OCI-LY3 (cell line): ENCODE measurements at regions not wholly inside any gene's neighbourhood (a gene's known extent, or its start where the extent isn't known, plus 50 kb on each side); places are given as distances from the start of the nearest gene placed in this dataset.
"Not testable (repeated sequence)": the region's sequence is repeated elsewhere in the genome, so short reads cannot be mapped to it uniquely, and the experiment has no call there.

Experiments
- H2AFZ ChIP-seq: fragments of 200-600, 300-600 bp; shearing (Covaris generic); 2 replicates; pipeline ENCODE4 v1.6.0; 2014; ENCODE audit warnings: antibody characterized with exemption, low read depth, low read length
- H3K27ac ChIP-seq: fragments of 200-600, 300-600 bp; sonication (generic); 2 replicates; pipeline ENCODE4 v1.5.1; 2014; ENCODE audit warnings: mild to moderate bottlenecking, low read length, moderate library complexity, mixed read lengths
- H3K27me3 ChIP-seq: fragments of 200-600, 300-600 bp; sonication (generic); 2 replicates; pipeline ENCODE4 v1.6.1; 2014; ENCODE audit warnings: low read depth, low read length, mixed read lengths
- H3K36me3 ChIP-seq: fragments of 200-600, 300-600 bp; sonication (generic); replicated peaks from 2 replicates; pipeline ENCODE3; 2014; ENCODE audit warnings: low read depth, low read length, mixed read lengths
- H3K4me1 ChIP-seq: fragments of 300-600, 200-600 bp; sonication (generic); 2 replicates; pipeline ENCODE4 v1.6.1; 2014; ENCODE audit warnings: low read length, mixed read lengths
- H3K4me2 ChIP-seq: fragments of 200-600, 300-600 bp; sonication (generic); 2 replicates; pipeline ENCODE4 v1.6.1; 2014; ENCODE audit warnings: low read length, mixed read lengths
- H3K4me3 ChIP-seq: fragments of 300-600, 200-600 bp; sonication (generic); 2 replicates; pipeline ENCODE4 v1.5.1; 2014; ENCODE audit warnings: antibody characterized with exemption, mild to moderate bottlenecking, low read length, moderate library complexity
- H3K79me2 ChIP-seq: fragments of 300-600, 200-600 bp; shearing (Covaris generic); 2 replicates; pipeline ENCODE4 v1.6.1; 2014; ENCODE audit warnings: mild to moderate bottlenecking, low read length, mixed read lengths
- H3K9ac ChIP-seq: fragments of 300-600, 200-600 bp; shearing (Covaris generic); 2 replicates; pipeline ENCODE4 v1.6.0; 2014; ENCODE audit warnings: mild to moderate bottlenecking, low read length, moderate library complexity
- H3K9me3 ChIP-seq: fragments of 200-600, 300-600 bp; shearing (Covaris generic); 2 replicates; pipeline ENCODE4 v1.6.1; 2014; ENCODE audit warnings: low read length, mixed read lengths; ENCODE audit not compliant: insufficient read depth
- H4K20me1 ChIP-seq: fragments of 200-600, 300-600 bp; sonication (generic); 2 replicates; pipeline ENCODE4 v1.6.1; 2016; ENCODE audit warnings: low read length, mixed read lengths; ENCODE audit not compliant: insufficient read depth
- EZH2phosphoT487 ChIP-seq: fragments of 200-600 bp; shearing (Covaris generic); IDR thresholded peaks from 2 replicates; pipeline ENCODE4 v1.6.1; 2018; ENCODE audit warnings: antibody characterized with exemption, mixed run types, low read depth
- TF ChIP-seq, protein P1 (sequence below): fragments of 200-600, 300-600 bp; sonication (generic); IDR thresholded peaks from 2 replicates; pipeline ENCODE4 v1.5.1; 2014; ENCODE audit warnings: antibody characterized with exemption, low read length, low read depth

DNA sequence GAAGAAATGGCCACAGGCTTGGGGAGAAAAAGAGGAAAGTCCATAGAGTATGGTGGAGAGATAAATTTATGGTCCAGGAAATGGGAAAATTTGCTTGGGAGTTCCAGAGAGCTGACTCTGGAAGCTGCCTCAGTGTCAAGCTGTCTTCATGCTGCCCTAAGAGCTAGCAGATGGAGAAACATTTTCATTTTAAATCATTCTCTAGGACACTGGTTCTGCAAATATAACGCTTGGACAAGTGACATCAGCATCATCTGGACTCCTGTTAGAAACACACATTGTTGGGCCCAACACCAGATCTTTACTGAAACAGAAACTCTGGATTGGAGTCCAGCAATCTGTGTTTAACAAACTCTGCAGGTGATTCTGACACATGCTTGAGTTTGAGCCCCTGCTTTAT lies 592.0 kb upstream of the KLF12 start:
- TF ChIP-seq EZH2phosphoT487: no peak
- TF ChIP-seq, protein P1, sequence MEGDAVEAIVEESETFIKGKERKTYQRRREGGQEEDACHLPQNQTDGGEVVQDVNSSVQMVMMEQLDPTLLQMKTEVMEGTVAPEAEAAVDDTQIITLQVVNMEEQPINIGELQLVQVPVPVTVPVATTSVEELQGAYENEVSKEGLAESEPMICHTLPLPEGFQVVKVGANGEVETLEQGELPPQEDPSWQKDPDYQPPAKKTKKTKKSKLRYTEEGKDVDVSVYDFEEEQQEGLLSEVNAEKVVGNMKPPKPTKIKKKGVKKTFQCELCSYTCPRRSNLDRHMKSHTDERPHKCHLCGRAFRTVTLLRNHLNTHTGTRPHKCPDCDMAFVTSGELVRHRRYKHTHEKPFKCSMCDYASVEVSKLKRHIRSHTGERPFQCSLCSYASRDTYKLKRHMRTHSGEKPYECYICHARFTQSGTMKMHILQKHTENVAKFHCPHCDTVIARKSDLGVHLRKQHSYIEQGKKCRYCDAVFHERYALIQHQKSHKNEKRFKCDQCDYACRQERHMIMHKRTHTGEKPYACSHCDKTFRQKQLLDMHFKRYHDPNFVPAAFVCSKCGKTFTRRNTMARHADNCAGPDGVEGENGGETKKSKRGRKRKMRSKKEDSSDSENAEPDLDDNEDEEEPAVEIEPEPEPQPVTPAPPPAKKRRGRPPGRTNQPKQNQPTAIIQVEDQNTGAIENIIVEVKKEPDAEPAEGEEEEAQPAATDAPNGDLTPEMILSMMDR: no peak
- no peak overlapping the region for H3K4me3 ChIP-seq
- no peaks in the 10 kb centered on the region for H3K36me3 ChIP-seq

DNA sequence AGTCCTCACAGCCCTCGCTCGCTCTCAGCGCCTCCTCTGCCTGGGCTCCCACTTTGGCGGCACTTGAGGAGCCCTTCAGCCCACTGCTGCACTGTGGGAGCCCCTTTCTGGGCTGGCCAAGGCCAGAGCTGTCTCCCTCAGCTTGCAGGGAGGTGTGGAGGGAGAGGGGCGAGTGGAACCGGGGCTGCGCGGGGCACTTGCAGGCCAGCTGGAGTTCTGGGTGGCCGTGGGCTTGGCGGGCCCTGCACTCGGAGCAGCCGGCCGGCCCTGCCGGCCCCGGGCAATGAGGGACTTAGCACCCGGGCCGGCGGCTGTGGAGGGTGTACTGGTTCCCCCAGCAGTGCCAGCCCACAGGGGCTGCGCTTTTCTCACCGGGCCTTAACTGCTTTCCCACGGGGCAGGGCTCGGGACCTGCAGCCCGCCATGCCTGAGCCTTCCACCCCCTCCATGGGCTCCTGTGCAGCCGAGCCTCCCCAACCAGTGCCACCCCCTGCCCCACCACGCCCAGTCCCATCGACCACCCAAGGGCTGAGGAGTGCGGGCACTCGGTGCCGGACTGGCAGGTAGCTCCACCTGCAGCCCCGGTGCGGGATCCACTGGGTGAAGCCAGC lies 584.1 kb upstream of the KLF12 start:
- not testable (repeated sequence) for H3K36me3 ChIP-seq, H2AFZ ChIP-seq, H3K27me3 ChIP-seq, H3K9ac ChIP-seq, H3K27ac ChIP-seq, H3K4me2 ChIP-seq, H3K79me2 ChIP-seq, H3K9me3 ChIP-seq, H3K4me1 ChIP-seq, H3K4me3 ChIP-seq, H4K20me1 ChIP-seq

More for the DNA sequence above, 592.0 kb upstream of the KLF12 start:
- no peak overlapping the region for H2AFZ ChIP-seq
- no peaks in the 10 kb centered on the region for H4K20me1 ChIP-seq
- no peaks in the 10 kb centered on the region for H3K27me3 ChIP-seq
- H3K79me2 ChIP-seq: no peaks in the 10 kb centered on the region
- no peaks in the 10 kb centered on the region for H3K9me3 ChIP-seq
- H3K4me2 ChIP-seq: peak overlapping the region; percentile 27
- H3K27ac ChIP-seq: no peak overlapping the region
- H3K4me1 ChIP-seq: peaks cover 12% of the 10 kb centered on the region
- H3K9ac ChIP-seq: no peak overlapping the region

DNA sequence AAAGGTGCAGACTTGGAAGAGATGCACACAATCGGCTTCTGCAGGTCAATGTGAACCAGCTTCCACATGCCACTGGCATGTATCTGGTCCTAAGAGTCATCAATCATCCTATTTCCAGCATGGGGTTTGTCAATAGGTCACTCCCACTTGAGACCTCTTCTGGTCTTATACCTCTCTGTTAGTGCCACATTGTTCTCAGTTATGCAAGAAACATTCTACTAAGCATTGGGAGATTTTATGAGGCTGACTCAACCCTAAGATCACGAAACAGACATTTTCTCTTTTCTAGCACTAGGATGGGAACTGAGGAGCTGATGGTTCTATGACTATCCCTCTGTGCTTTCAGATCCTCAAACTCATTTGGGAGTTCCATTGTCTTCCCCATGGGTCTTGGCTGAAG lies 581.5 kb upstream of the KLF12 start:
- no peaks in the 10 kb centered on the region for H4K20me1 ChIP-seq
- H3K79me2 ChIP-seq: no peaks in the 10 kb centered on the region
- H3K9ac ChIP-seq: no peak overlapping the region
- no peak overlapping the region for H3K27ac ChIP-seq
- no peak overlapping the region for H2AFZ ChIP-seq
- no peaks in the 10 kb centered on the region for H3K9me3 ChIP-seq
- H3K27me3 ChIP-seq: no peaks in the 10 kb centered on the region
- no peaks in the 10 kb centered on the region for H3K36me3 ChIP-seq
- no peaks in the 10 kb centered on the region for H3K4me1 ChIP-seq
- TF ChIP-seq EZH2phosphoT487: no peak
- TF ChIP-seq, protein P1: no peak
- H3K4me3 ChIP-seq: no peak overlapping the region
- no peak overlapping the region for H3K4me2 ChIP-seq

DNA sequence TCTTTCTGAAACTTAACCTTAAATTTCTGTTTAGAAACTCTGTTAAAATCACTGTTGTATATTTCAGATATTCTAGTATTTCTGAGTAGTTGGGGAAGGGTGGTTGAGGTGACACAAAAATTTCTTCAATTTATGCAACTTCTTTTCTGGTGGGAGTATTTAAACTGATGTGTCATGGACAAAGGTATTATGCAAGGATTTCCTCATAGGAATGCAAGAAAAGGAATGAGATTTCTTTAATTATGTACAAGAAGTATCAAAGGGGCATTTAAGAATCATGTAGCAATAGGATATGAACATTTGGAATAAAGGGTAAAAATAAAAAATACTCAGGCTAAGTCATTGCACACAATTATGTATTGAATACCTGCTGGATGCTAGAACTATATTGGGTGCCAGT lies 575.8 kb upstream of the KLF12 start:
- Histone ChIP-seq H3K27me3 (no peaks in the 10 kb centered on the region), H3K9ac (no peak overlapping the region), H3K79me2 (no peaks in the 10 kb centered on the region), H4K20me1 (no peaks in the 10 kb centered on the region), H3K36me3 (no peaks in the 10 kb centered on the region), H2AFZ (no peak overlapping the region), H3K4me1 (no peaks in the 10 kb centered on the region), H3K27ac (no peak overlapping the region), H3K4me3 (no peak overlapping the region), H3K9me3 (no peaks in the 10 kb centered on the region), H3K4me2 (no peak overlapping the region)
- TF ChIP-seq, protein P1: no peak
- no peak for TF ChIP-seq EZH2phosphoT487

DNA sequence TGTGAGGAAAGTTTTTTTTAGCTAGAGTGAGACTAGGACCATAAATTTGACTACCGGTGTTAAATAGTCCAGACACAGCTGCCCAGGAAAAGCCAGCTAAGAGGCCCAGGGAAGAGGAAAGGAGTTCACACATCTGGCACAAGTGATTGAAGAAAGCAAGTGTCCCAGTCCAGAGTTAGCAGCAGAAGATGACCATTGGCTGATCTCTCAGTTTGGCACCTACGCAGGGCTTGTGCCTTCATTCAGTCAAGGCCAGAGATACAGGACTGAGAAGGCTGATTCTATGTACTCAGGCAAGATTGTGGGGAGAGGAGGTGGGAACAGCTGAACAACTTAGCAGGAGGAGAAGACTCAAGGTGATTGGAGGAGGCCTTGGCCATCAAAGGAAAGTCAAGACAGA lies 575.0 kb upstream of the KLF12 start:
- Histone ChIP-seq H3K79me2 (no peaks in the 10 kb centered on the region), H3K9ac (no peak overlapping the region), H3K27ac (no peak overlapping the region), H3K4me3 (no peak overlapping the region), H3K9me3 (no peaks in the 10 kb centered on the region), H3K27me3 (no peaks in the 10 kb centered on the region), H3K36me3 (no peaks in the 10 kb centered on the region), H3K4me2 (no peak overlapping the region), H3K4me1 (no peaks in the 10 kb centered on the region), H4K20me1 (no peaks in the 10 kb centered on the region), H2AFZ (no peak overlapping the region)
- TF ChIP-seq, protein P1: no peak
- TF ChIP-seq EZH2phosphoT487: no peak
